ENCODE measurements at regions not wholly inside any gene's neighbourhood (a gene's known extent, or its start where the extent isn't known, plus 50 kb on each side); places are given as distances from the start of the nearest gene placed in this dataset.

DNA sequence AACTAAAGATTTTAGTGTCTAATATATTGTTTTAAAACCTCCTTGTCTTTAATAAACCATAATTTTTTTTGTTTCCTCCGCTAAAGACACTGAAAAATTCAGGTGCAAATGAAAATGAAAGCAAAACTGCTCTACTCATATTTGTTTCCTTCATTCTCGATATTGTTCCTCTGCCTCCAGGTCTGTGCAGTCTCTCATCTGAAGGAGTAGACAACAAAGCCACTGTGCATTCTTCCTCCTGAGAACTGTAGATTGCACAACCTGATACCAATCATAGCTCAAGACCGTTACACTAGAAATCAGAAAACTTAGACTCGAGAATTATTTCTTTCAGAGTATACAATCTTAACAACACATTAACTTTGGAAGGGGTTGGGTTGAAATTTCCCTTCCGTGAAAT, 373.1 kb upstream of the CXADR start:
- DNase-seq (no peak), ATAC-seq (peak in 2 of 8 donors; percentile 24 to 35)
- Histone ChIP-seq H3K36me3 (no peaks in the 10 kb centered on the region), H3K9me3 (peaks cover 0 to 11% (median 0%) of the 10 kb centered on the region in 11 donors), H3K27me3 (no peaks in the 10 kb centered on the region), H3K4me3 (peak overlapping the region in 9 of 10 donors; percentile 22 to 56 (median 44)), H3K4me1 (no peaks in the 10 kb centered on the region), H3K27ac (peak overlapping the region in 4 of 10 donors; percentile 28 to 62 (median 36))
- TF ChIP-seq, protein P1, sequence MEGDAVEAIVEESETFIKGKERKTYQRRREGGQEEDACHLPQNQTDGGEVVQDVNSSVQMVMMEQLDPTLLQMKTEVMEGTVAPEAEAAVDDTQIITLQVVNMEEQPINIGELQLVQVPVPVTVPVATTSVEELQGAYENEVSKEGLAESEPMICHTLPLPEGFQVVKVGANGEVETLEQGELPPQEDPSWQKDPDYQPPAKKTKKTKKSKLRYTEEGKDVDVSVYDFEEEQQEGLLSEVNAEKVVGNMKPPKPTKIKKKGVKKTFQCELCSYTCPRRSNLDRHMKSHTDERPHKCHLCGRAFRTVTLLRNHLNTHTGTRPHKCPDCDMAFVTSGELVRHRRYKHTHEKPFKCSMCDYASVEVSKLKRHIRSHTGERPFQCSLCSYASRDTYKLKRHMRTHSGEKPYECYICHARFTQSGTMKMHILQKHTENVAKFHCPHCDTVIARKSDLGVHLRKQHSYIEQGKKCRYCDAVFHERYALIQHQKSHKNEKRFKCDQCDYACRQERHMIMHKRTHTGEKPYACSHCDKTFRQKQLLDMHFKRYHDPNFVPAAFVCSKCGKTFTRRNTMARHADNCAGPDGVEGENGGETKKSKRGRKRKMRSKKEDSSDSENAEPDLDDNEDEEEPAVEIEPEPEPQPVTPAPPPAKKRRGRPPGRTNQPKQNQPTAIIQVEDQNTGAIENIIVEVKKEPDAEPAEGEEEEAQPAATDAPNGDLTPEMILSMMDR (IDR thresholded peaks at IDR 0.05), result no peak
- WGBS, 2 donors, result 60 to 79% methylated on average over 5 of the region's 5 CpGs
- intact Hi-C loops (cut with DNase I), result loop anchor here in 1 of 10 donors (10.0 kb wide), 1 partner anchor 55 kb away; no protein-coding TSS in a partner anchor

DNA sequence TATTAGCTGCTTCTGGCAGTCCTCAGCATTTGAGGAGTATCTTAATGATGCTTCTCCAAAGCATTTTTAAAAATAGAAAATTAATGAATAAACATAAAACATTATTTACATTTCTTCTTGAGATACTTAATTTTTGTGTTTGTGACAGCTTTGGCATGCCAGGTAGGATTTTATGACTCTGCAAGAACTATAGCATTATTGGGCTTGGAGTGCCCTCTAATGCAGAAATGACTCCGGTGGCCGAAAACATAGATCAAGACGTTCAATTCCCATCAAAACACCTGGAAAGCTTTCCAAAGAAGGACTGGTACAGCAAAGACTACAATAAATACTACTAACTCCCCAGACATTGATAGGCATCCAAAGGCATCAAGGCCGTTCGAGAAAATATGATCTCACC, 366.4 kb upstream of the CXADR start:
- intact Hi-C loops (cut with DNase I), result loop anchor here in 1 of 10 donors (10.0 kb wide), 1 partner anchor 62 kb away; no protein-coding TSS in a partner anchor
- WGBS, 2 donors, result 81 to 84% methylated on average over 5 of the region's 5 CpGs
- Histone ChIP-seq H3K4me3 (no peak overlapping the region), H3K27me3 (no peaks in the 10 kb centered on the region), H3K36me3 (no peaks in the 10 kb centered on the region), H3K4me1 (no peaks in the 10 kb centered on the region), H3K9me3 (peaks cover 0 to 24% (median 0%) of the 10 kb centered on the region in 11 donors), H3K27ac (no peak overlapping the region)
- ATAC-seq (no peak), DNase-seq (no peak)
- TF ChIP-seq, protein P1 (IDR thresholded peaks at IDR 0.05), result no peak

DNA sequence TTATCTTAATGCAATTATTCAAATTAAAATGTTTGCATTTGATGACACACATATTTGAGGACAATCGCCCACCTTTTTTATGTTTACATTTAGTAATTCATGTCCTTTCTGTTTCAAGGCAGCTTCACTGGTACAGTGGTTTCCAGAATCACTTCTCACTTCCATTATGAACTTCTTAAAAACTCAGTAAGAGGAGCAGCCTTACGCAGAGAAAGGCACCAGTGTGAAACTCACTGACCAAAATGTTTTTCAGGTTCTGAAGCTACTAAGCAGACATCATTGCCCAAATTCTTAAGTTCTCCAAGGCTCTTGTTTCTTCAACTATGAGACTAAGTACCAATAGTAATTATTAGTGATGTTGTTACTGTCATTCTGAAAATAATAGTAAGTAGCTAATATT, 353.1 kb upstream of the CXADR start:
- ATAC-seq, result no peak
- H3K9me3 ChIP-seq, result peaks cover 0 to 15% (median 0%) of the 10 kb centered on the region in 11 donors
- no peak overlapping the region for H3K4me3 ChIP-seq
- H3K27ac ChIP-seq, result no peak overlapping the region
- intact Hi-C loops (cut with DNase I), result no loop called here
- no peaks in the 10 kb centered on the region for H3K36me3 ChIP-seq
- no peak for DNase-seq
- whole genome bisulfite sequencing, 2 donors, result 71 to 78% methylated on average over 2 of the region's 2 CpGs
- H3K27me3 ChIP-seq, result no peaks in the 10 kb centered on the region
- peaks cover 0 to 8% (median 0%) of the 10 kb centered on the region in 9 donors for H3K4me1 ChIP-seq
- TF ChIP-seq, protein P1 (IDR thresholded peaks at IDR 0.05), result no peak

DNA sequence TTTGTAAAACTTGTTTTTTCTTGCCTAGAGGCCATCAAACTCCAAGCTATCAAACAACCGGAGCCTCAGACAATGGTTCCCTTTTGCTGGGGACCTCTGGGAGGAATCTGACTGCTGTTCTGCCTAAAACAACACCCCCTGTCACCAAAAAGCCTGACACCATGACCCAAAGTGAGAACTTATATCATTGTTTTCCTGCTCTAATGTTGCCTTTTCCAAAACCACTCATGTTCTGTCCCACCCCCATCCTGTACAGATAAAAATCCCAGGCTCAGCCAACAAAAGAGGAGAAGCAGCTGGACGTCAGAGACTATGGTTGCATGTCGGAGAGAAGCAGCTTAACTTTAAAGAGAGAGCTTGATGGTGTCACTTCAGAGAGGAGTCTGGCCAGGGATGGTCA, 327.2 kb upstream of the CXADR start:
- H3K9me3 ChIP-seq, result peaks cover 0 to 56% (median 8%) of the 10 kb centered on the region in 11 donors
- DNase-seq, result peak in 1 of 2 donors; percentile 16
- H3K27me3 ChIP-seq, result no peaks in the 10 kb centered on the region
- WGBS, 2 donors, result 35 to 49% methylated on average over 3 of the region's 3 CpGs
- no peak overlapping the region for H3K4me3 ChIP-seq
- H3K27ac ChIP-seq, result no peak overlapping the region
- peak; percentile 33 to 85 (median 62) for ATAC-seq
- intact Hi-C loops (cut with DNase I), result no loop called here
- TF ChIP-seq, protein P1 (IDR thresholded peaks at IDR 0.05), result no peak
- H3K4me1 ChIP-seq, result no peaks in the 10 kb centered on the region
- no peaks in the 10 kb centered on the region for H3K36me3 ChIP-seq
